ENCODE measurements at regions not wholly inside any gene's neighbourhood (a gene's known extent, or its start where the extent isn't known, plus 50 kb on each side); places are given as distances from the start of the nearest gene placed in this dataset.

- no peak for DNase-seq
- Histone ChIP-seq H3K4me1 (no peaks in the 10 kb centered on the region), H3K4me3 (no peak overlapping the region), H3K36me3 (no peaks in the 10 kb centered on the region), H3K27ac (no peak overlapping the region), H3K9me3 (no peaks in the 10 kb centered on the region), H3K27me3 (no peaks in the 10 kb centered on the region)
- TF ChIP-seq CTCF (IDR thresholded peaks at IDR 0.05) = no peak
- no peak for TF ChIP-seq POLR2A (IDR thresholded peaks at IDR 0.05)
Observed at GRCh38 chr5:136620016-136620419, 254.7 kb upstream of the TRPC7 start.

- DNase-seq = no peak
Observed at GRCh38 chr5:136619556-136619955, 254.2 kb upstream of the TRPC7 start.

GRCh38 chr5:136615251-136616119, 250.1 kb upstream of the TRPC7 start:
- no peak for DNase-seq
- Histone ChIP-seq H3K27me3 (no peaks in the 10 kb centered on the region), H3K27ac (no peak overlapping the region), H3K4me1 (no peaks in the 10 kb centered on the region), H3K4me3 (no peak overlapping the region), H3K9me3 (no peaks in the 10 kb centered on the region), H3K36me3 (no peaks in the 10 kb centered on the region)
- TF ChIP-seq CTCF (IDR thresholded peaks at IDR 0.05) (no peak), POLR2A (IDR thresholded peaks at IDR 0.05) (no peak)

More at GRCh38 chr5:136619556-136619955, 254.2 kb upstream of the TRPC7 start:
- H3K27me3 ChIP-seq = no peaks in the 10 kb centered on the region
- no peak overlapping the region for H3K27ac ChIP-seq
- H3K36me3 ChIP-seq = no peaks in the 10 kb centered on the region
- no peaks in the 10 kb centered on the region for H3K9me3 ChIP-seq
- H3K4me1 ChIP-seq = no peaks in the 10 kb centered on the region
- no peak overlapping the region for H3K4me3 ChIP-seq
- no peak for TF ChIP-seq CTCF (IDR thresholded peaks at IDR 0.05)
- no peak for TF ChIP-seq POLR2A (IDR thresholded peaks at IDR 0.05)

GRCh38 chr5:136613230-136613629, 247.9 kb upstream of the TRPC7 start:
- no peaks in the 10 kb centered on the region for H3K4me1 ChIP-seq
- no peaks in the 10 kb centered on the region for H3K27me3 ChIP-seq
- no peak overlapping the region for H3K27ac ChIP-seq
- H3K9me3 ChIP-seq = no peaks in the 10 kb centered on the region
- no peak overlapping the region for H3K4me3 ChIP-seq
- no peak for DNase-seq
- no peak for TF ChIP-seq POLR2A (IDR thresholded peaks at IDR 0.05)
- TF ChIP-seq CTCF (IDR thresholded peaks at IDR 0.05) = no peak
- no peaks in the 10 kb centered on the region for H3K36me3 ChIP-seq

- no peaks in the 10 kb centered on the region for H3K36me3 ChIP-seq
- DNase-seq = no peak
- H3K27ac ChIP-seq = no peak overlapping the region
- peaks cover 0 to 7% (median 0%) of the 10 kb centered on the region in 4 donors for H3K9me3 ChIP-seq
- TF ChIP-seq POLR2A (IDR thresholded peaks at IDR 0.05) (no peak), CTCF (IDR thresholded peaks at IDR 0.05) (no peak)
- no peak overlapping the region for H3K4me3 ChIP-seq
- H3K27me3 ChIP-seq = no peaks in the 10 kb centered on the region
- no peaks in the 10 kb centered on the region for H3K4me1 ChIP-seq
Observed at GRCh38 chr5:136605638-136606037, 240.3 kb upstream of the TRPC7 start.

Measured in Peyer's patch (tissue), 4 donors.